ENCODE measurements at regions not wholly inside any gene's neighbourhood (a gene's known extent, or its start where the extent isn't known, plus 50 kb on each side); places are given as distances from the start of the nearest gene placed in this dataset.

DNA sequence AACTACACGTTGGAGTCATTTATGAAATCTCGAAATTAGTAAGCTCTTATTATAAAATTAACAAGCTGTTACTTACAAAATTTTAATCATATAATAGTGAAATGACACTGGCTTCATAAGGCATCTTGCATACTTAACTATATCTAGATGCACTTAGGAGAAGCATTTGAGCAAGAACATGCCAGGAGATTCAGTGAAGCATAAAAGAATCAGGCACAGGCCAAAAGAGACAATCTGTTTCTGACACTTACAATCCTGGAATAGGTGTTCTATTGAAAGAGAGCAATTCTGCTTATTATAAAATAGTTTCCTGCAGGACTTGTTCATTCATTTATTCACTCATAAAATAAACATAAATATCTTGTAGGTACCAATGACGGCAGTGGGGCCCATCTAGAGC lies 1152.2 kb upstream of the CDH6 start:
- Mint-ChIP-seq H3K27me3 (no peaks in the 10 kb centered on the region), H3K4me1 (no peaks in the 10 kb centered on the region), H3K4me3 (no peak overlapping the region), H3K36me3 (ENCODE audit: low read depth) (no peaks in the 10 kb centered on the region), H3K27ac (no peak overlapping the region)
- DNase-seq (no peak), ATAC-seq (no peak)
- H3K9me3 ChIP-seq (ENCODE audit: control insufficient read depth, low read length, poor library complexity, severe bottlenecking) = no peaks in the 10 kb centered on the region

DNA sequence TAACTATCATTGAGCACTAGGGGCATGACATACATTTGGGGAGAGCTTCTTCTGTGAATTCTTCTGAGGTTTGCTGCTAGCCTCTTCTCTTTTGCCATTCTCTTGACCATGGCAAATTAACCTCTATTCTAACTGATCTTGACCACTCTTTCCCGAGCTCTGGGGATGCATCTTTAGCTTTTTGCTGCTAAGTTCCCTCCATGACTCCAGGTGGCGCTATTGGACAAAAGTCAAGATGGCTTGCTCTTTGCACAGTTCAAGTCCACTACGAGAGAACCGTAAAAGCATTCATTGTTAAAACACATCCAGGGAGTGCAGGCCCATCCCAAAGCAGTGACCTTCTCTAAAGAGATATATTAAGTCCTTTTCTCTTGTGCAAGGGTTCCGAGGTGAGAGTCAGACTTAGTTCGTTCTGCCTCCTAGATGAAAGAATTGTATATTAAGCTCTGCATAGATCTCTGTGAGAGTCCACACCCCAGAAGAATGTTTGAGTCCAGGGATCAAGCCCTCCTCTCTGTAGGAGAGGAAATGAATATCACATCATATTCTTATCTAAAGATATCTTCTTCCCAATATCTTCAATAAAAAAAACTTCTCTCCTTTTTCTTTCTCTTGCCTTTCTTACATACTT lies 1152.9 kb upstream of the CDH6 start:
- Mint-ChIP-seq H3K27me3 (no peaks in the 10 kb centered on the region), H3K4me1 (no peaks in the 10 kb centered on the region), H3K27ac (no peak overlapping the region), H3K36me3 (ENCODE audit: low read depth) (no peaks in the 10 kb centered on the region), H3K4me3 (no peak overlapping the region)
- no peaks in the 10 kb centered on the region for H3K9me3 ChIP-seq (ENCODE audit: control insufficient read depth, low read length, poor library complexity, severe bottlenecking)
- DNase-seq (no peak), ATAC-seq (no peak)

DNA sequence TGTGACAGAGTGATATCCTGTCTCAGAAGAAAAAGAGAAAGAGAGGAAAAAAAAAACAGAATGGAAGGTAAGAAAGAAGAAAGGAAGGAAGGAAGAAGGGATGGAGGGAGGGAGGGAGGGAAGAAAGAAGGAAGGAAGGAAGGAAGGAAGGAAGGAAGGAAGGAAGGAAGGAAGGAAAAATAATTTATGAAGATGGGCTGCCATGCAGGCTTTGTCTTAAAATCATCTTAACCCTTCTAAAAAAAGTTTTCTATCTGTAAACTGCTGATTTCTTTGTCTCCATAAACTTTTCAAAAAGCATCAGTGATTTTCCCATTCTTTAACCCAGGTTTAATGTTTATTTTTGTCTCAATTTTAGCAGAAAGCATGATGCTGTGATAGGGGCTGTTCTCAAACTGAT lies 1154.1 kb upstream of the CDH6 start:
- no peaks in the 10 kb centered on the region for H3K9me3 ChIP-seq (ENCODE audit: control insufficient read depth, low read length, poor library complexity, severe bottlenecking)
- ATAC-seq (no peak), DNase-seq (no peak)
- Mint-ChIP-seq H3K27ac (no peak overlapping the region), H3K36me3 (ENCODE audit: low read depth) (no peaks in the 10 kb centered on the region), H3K4me3 (no peak overlapping the region), H3K27me3 (no peaks in the 10 kb centered on the region), H3K4me1 (no peaks in the 10 kb centered on the region)

DNA sequence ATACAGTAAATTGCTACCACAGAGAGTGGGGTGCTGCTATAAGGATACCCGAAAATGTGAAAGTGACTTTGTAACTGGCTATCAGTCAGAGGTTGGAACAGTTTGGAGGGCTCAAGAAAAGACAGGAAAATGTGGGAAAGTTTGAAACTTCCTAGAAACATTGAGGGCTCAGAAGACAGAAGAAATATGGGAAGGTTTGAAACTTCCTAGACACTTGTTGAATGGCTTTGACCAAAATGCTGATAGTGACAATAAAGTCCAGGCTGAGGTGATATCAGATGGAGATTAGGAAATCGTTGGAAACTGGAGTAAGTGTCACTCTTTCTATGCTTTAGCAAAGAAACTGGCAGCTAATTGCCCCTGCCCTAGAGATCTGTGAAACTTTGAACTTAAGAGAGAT lies 1158.6 kb upstream of the CDH6 start:
- no peaks in the 10 kb centered on the region for H3K27me3 Mint-ChIP-seq
- no peak for DNase-seq
- H3K36me3 Mint-ChIP-seq (ENCODE audit: low read depth) = no peaks in the 10 kb centered on the region
- no peak overlapping the region for H3K4me3 Mint-ChIP-seq
- no peak for ATAC-seq
- no peaks in the 10 kb centered on the region for H3K4me1 Mint-ChIP-seq
- H3K9me3 ChIP-seq (ENCODE audit: control insufficient read depth, low read length, poor library complexity, severe bottlenecking) = no peaks in the 10 kb centered on the region
- H3K27ac Mint-ChIP-seq = no peak overlapping the region

DNA sequence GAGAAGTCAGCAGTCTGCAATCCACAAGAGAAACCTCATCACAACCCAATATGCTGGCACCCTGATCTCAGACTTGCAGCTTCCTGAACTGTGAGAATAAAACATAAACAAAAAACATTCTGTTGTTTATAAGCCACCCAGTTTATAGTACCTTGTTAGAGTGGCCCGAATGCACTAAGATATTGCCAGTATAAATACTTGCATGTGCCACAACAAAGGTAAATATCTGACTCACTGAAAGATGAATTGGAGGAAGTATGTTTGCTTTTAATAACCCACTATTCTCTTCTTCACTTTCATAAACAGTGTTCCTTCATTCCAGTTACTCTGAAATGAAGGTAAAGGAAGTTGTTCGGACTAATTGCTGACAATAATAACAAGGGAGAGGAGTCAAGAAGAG lies 1163.4 kb upstream of the CDH6 start:
- ATAC-seq = no peak
- no peaks in the 10 kb centered on the region for H3K9me3 ChIP-seq (ENCODE audit: control insufficient read depth, low read length, poor library complexity, severe bottlenecking)
- Mint-ChIP-seq H3K36me3 (ENCODE audit: low read depth) (no peaks in the 10 kb centered on the region), H3K4me3 (no peak overlapping the region), H3K27me3 (no peaks in the 10 kb centered on the region), H3K27ac (no peak overlapping the region), H3K4me1 (no peaks in the 10 kb centered on the region)
- DNase-seq = no peak

DNA sequence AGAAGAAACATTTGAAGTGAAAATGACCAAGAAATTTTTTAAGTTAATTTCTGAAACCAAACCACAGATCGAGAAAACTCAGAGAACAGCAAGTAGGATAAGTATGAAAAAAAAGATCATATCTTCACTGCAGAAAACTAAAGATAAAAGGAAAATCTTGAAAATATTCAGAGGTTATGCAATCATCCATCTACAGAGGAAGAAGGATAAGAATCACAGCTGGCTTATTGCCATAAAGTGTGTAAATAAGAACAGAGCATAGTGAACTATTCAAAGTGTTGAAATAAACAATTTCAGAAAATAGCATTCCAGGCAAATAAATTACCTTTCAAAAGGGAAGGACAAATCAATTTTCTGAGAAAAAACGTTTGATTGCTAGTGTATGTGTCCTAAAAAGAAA lies 1191.7 kb upstream of the CDH6 start:
- Mint-ChIP-seq H3K4me1 (no peaks in the 10 kb centered on the region), H3K27ac (no peak overlapping the region), H3K4me3 (no peak overlapping the region), H3K27me3 (no peaks in the 10 kb centered on the region), H3K36me3 (ENCODE audit: low read depth) (no peaks in the 10 kb centered on the region)
- ATAC-seq = no peak
- DNase-seq = no peak
- no peaks in the 10 kb centered on the region for H3K9me3 ChIP-seq (ENCODE audit: control insufficient read depth, low read length, poor library complexity, severe bottlenecking)

DNA sequence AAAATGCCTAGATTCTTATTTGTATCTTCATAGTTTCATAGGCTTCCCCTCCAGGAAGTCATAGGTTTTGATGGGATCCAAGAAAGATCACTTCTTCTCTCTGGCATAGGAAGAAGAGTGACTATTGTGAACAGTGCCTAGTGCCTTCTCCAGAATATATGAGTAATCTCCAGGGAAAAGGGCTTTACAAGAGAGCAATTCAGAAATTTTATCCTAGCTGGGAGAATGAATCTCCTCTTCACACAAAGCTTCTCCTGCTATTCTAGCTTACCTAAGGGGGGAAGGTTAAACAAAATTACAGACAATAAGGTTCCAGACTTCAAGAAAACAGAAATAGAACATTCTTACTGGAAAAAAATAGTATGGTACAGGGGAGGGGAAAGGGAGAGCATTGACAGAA lies 1193.3 kb upstream of the CDH6 start:
- no peaks in the 10 kb centered on the region for H3K27me3 Mint-ChIP-seq
- no peaks in the 10 kb centered on the region for H3K9me3 ChIP-seq (ENCODE audit: control insufficient read depth, low read length, poor library complexity, severe bottlenecking)
- no peak overlapping the region for H3K27ac Mint-ChIP-seq
- no peak overlapping the region for H3K4me3 Mint-ChIP-seq
- no peaks in the 10 kb centered on the region for H3K36me3 Mint-ChIP-seq (ENCODE audit: low read depth)
- DNase-seq = no peak
- no peaks in the 10 kb centered on the region for H3K4me1 Mint-ChIP-seq
- ATAC-seq = no peak

DNA sequence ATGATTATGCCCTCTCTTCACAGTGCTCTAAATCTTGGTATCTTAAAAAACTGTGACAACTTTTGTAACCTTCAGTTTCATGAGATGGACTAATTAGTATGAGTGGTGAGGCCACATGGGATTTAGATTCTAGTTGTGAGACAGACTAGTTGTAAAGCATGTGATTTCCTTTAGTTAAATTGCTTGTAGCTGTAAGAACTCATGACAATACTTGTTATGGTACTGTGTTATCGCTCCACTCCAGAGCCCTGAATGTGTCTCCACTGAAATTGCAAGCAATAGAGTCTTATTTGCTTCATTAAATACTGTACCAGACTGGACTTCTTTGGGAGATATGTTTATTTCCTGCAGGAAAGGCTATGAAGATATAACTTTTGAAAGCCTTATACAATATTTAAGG lies 1198.3 kb upstream of the CDH6 start:
- Mint-ChIP-seq H3K27me3 (no peaks in the 10 kb centered on the region), H3K4me1 (no peaks in the 10 kb centered on the region), H3K4me3 (no peak overlapping the region), H3K27ac (no peak overlapping the region), H3K36me3 (ENCODE audit: low read depth) (no peaks in the 10 kb centered on the region)
- ATAC-seq (no peak), DNase-seq (no peak)
- H3K9me3 ChIP-seq (ENCODE audit: control insufficient read depth, low read length, poor library complexity, severe bottlenecking) = no peaks in the 10 kb centered on the region

DNA sequence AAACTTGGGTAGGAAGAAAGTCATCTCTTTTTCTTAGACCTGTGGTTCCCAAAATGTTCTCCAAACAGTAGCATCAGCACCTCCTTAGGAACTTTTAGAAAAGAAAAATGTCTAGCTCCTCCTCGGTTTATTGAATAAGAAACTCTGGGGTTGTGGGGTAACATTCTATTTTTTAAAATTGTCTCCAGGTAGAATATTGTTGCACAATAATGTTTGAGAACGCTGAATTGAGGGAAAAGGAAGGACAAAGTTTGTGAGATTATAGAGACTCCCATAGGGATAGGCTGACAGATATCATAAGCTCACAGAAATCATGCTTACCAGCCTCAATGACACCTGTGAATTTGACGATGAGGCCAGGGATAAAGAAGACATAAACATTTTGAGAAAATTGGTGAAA lies 1199.0 kb upstream of the CDH6 start:
- no peak overlapping the region for H3K27ac Mint-ChIP-seq
- H3K27me3 Mint-ChIP-seq = no peaks in the 10 kb centered on the region
- H3K36me3 Mint-ChIP-seq (ENCODE audit: low read depth) = no peaks in the 10 kb centered on the region
- DNase-seq (no peak), ATAC-seq (no peak)
- H3K4me3 Mint-ChIP-seq = no peak overlapping the region
- no peaks in the 10 kb centered on the region for H3K4me1 Mint-ChIP-seq
- H3K9me3 ChIP-seq (ENCODE audit: control insufficient read depth, low read length, poor library complexity, severe bottlenecking) = no peaks in the 10 kb centered on the region

DNA sequence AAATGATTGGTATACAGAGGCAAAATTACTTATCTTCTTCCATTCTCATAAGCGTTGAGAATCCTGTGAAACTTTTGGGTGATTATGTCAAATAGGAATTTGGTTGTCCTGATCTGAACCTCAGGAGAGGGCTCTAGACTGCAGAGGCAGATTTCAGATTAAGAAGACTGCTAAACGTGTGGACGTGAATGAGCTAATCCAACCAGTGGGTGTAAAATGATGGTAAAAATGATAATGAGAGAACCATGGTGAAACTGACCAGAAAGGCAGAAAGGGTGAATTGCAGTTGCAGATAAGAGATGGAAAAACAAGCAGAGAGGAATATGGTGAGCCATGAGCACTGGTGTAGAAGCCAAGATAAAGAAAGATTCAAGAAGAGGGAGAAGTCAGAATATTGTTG lies 1200.2 kb upstream of the CDH6 start:
- Mint-ChIP-seq H3K36me3 (ENCODE audit: low read depth) (no peaks in the 10 kb centered on the region), H3K27ac (no peak overlapping the region), H3K4me1 (no peaks in the 10 kb centered on the region), H3K27me3 (no peaks in the 10 kb centered on the region), H3K4me3 (no peak overlapping the region)
- DNase-seq (no peak), ATAC-seq (no peak)
- H3K9me3 ChIP-seq (ENCODE audit: control insufficient read depth, low read length, poor library complexity, severe bottlenecking) = no peaks in the 10 kb centered on the region

DNA sequence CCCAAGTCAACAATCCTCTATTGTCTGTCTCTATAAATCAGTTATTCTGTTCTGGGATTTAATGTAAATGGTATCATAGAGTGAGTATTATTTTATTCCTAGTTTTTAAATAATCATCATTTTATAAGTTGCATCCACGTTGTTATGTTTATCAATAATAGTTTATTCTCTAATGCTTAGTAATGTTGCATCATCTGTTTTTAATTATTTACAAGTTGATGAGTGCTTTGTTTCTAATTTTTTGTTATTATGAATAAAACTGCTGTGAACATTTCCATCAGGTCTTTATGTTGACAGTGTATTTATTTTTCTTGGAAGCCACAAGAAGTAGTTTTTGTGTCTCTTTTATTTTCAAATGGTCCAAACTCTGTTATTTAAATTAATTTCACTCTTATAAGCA lies 1201.2 kb upstream of the CDH6 start:
- ATAC-seq (no peak), DNase-seq (no peak)
- Mint-ChIP-seq H3K4me1 (no peaks in the 10 kb centered on the region), H3K27ac (no peak overlapping the region), H3K27me3 (no peaks in the 10 kb centered on the region), H3K36me3 (ENCODE audit: low read depth) (no peaks in the 10 kb centered on the region), H3K4me3 (no peak overlapping the region)
- H3K9me3 ChIP-seq (ENCODE audit: control insufficient read depth, low read length, poor library complexity, severe bottlenecking) = no peaks in the 10 kb centered on the region

DNA sequence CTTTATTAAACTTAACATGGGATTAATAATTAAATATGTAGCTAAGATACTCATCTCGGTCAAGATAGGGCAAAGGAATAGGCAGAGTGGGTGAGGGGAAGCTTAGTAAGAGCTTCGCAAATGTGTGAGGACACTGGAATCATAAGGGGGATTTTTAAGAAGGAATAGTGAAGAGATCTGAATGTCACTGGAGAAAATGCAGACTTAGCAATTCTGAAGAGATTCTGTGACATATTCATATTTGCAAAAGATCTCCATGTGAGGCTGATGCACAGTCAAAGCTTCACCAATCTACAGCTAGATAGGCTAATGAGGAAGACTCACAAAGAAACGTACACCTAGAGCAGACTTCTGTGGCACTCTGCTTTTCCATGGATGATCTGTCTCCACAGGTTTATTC lies 1202.8 kb upstream of the CDH6 start:
- H3K9me3 ChIP-seq (ENCODE audit: control insufficient read depth, low read length, poor library complexity, severe bottlenecking) = no peaks in the 10 kb centered on the region
- Mint-ChIP-seq H3K27ac (no peak overlapping the region), H3K36me3 (ENCODE audit: low read depth) (no peaks in the 10 kb centered on the region), H3K4me3 (no peak overlapping the region), H3K4me1 (no peaks in the 10 kb centered on the region), H3K27me3 (no peaks in the 10 kb centered on the region)
- DNase-seq (no peak), ATAC-seq (no peak)

DNA sequence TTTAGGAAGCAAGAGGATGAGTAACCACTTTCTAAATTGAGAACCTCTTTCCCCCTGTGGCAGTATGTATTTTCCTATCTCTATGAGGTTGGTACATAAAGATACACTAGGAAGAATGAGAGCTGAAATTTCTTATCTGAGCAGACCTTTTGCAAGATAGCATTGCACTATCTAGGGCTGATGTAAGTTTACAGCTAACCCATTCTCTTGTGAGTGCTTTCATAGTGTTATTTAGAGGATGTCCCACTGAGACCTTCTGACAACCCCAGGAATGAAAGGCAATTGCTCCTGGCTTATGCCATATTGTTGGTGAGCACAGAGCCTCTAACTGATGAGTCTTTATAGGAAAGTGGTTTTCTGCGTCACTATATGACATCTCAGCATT lies 1209.3 kb upstream of the CDH6 start:
- no peaks in the 10 kb centered on the region for H3K27me3 Mint-ChIP-seq
- H3K4me3 Mint-ChIP-seq = no peak overlapping the region
- H3K9me3 ChIP-seq (ENCODE audit: control insufficient read depth, low read length, poor library complexity, severe bottlenecking) = no peaks in the 10 kb centered on the region
- no peaks in the 10 kb centered on the region for H3K4me1 Mint-ChIP-seq
- no peak for ATAC-seq
- DNase-seq = no peak
- H3K36me3 Mint-ChIP-seq (ENCODE audit: low read depth) = no peaks in the 10 kb centered on the region
- H3K27ac Mint-ChIP-seq = no peak overlapping the region

DNA sequence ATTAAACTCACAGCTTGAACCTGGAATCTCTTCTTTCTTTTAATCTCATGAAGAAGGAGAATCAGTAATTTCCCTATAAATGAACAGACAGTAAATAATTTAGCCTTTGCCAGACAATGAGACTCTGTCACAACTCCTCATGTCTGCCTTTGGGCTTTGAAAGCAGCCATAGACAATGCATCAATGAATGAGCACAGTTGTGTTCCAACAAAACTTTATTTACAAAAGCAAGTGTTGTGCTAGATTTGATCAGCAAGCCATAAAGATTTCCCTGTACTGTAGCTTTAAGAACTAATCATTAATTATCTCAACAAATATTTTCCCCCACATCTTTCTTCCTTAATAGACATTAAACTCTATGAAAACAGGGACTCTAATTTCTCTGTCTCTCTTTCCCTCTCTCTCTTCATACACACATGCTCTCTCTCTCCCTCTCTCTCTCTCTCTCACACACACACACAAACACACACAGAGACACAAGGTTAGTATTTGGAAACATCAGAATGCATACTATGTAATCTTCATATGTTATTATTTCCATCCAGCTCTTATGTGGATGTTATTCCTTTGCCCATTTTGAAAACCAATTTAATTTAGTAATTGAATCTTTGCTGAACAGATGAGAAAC lies 1209.8 kb upstream of the CDH6 start:
- no peaks in the 10 kb centered on the region for H3K36me3 Mint-ChIP-seq (ENCODE audit: low read depth)
- no peak for DNase-seq
- H3K27ac Mint-ChIP-seq = no peak overlapping the region
- ATAC-seq = no peak
- H3K27me3 Mint-ChIP-seq = no peaks in the 10 kb centered on the region
- H3K4me3 Mint-ChIP-seq = no peak overlapping the region
- H3K4me1 Mint-ChIP-seq = no peaks in the 10 kb centered on the region
- no peaks in the 10 kb centered on the region for H3K9me3 ChIP-seq (ENCODE audit: control insufficient read depth, low read length, poor library complexity, severe bottlenecking)
